Ascending aorta (tissue), 2 donors: ENCODE measurements at regions not wholly inside any gene's neighbourhood (a gene's known extent, or its start where the extent isn't known, plus 50 kb on each side); places are given as distances from the start of the nearest gene placed in this dataset.

Experiments used
- DNase-seq, 2 donors: peaks; one replicate each; pipeline ENCODE4 v3.0.0-alpha.2; 2019; ENCODE audit warnings: low spot score in 2 of 2
- H3K27ac ChIP-seq, 2 donors: fragments of 200-600 bp; sonication (generic); one replicate each; pipeline ENCODE4 v1.5.1; 2016 to 2017; ENCODE audit warnings: mild to moderate bottlenecking in 1 of 2
- H3K27me3 ChIP-seq: fragments of 200-600 bp; sonication (generic); one replicate; pipeline ENCODE4 v1.5.1; 2017
- H3K36me3 ChIP-seq, 2 donors: fragments of 200-600 bp; sonication (generic); one replicate each; pipeline ENCODE4 v1.5.1; 2016
- H3K4me1 ChIP-seq, 2 donors: fragments of 200-600 bp; sonication (generic); one replicate each; pipeline ENCODE4 v1.5.1; 2016 to 2017; ENCODE audit warnings: mild to moderate bottlenecking in 1 of 2
- H3K4me3 ChIP-seq, 2 donors: fragments of 200-600 bp; sonication (generic); one replicate each; pipeline ENCODE4 v1.5.1; 2016 to 2017; ENCODE audit warnings: mild to moderate bottlenecking in 1 of 2
- H3K9me3 ChIP-seq, 2 donors: fragments of 200-600 bp; sonication (generic); one replicate each; pipeline ENCODE4 v1.5.1; 2016
- CTCF ChIP-seq, 3 experiments: fragments of 200-600 bp in 2 of 3; fragments of 450-650 bp in 1 of 3; sonication (generic) in 2 of 3; IDR thresholded peaks; one replicate each; pipeline ENCODE4 v1.5.1; 2016 to 2019; ENCODE audit warnings: antibody characterized with exemption in 3 of 3, mild to moderate bottlenecking in 1 of 3, moderate library complexity in 1 of 3
- intact Hi-C: fragments of 100-400 bp; cut with DNase I; formaldehyde crosslinking; loops from one replicate; pipeline ENCODE4 v1.15.1; 2023

- no peak for DNase-seq
- Histone ChIP-seq H3K4me1 (no peaks in the 10 kb centered on the region), H3K27me3 (no peaks in the 10 kb centered on the region), H3K27ac (no peak overlapping the region), H3K4me3 (no peak overlapping the region), H3K9me3 (no peaks in the 10 kb centered on the region), H3K36me3 (no peaks in the 10 kb centered on the region)
- intact Hi-C loops, result no loop called here
- TF ChIP-seq CTCF (IDR thresholded peaks at IDR 0.05), result no peak
These were observed 175.3 kb upstream of the AGR3 start for GRCh38 chr7:17057143-17057509.

GRCh38 chr7:17058568-17058967 is 176.8 kb upstream of the AGR3 start:
- H3K4me1 ChIP-seq, result no peaks in the 10 kb centered on the region
- no peaks in the 10 kb centered on the region for H3K36me3 ChIP-seq
- H3K4me3 ChIP-seq, result no peak overlapping the region
- H3K27me3 ChIP-seq, result no peaks in the 10 kb centered on the region
- intact Hi-C loops, result no loop called here
- H3K9me3 ChIP-seq, result no peaks in the 10 kb centered on the region
- no peak overlapping the region for H3K27ac ChIP-seq
- no peak for TF ChIP-seq CTCF (IDR thresholded peaks at IDR 0.05)
- DNase-seq, result no peak

GRCh38 chr7:17060051-17060450 is 178.3 kb upstream of the AGR3 start:
- no peak overlapping the region for H3K4me3 ChIP-seq
- DNase-seq, result no peak
- intact Hi-C loops, result no loop called here
- H3K4me1 ChIP-seq, result no peaks in the 10 kb centered on the region
- H3K27ac ChIP-seq, result no peak overlapping the region
- no peaks in the 10 kb centered on the region for H3K27me3 ChIP-seq
- H3K36me3 ChIP-seq, result no peaks in the 10 kb centered on the region
- TF ChIP-seq CTCF (IDR thresholded peaks at IDR 0.05), result no peak
- no peaks in the 10 kb centered on the region for H3K9me3 ChIP-seq

DNA sequence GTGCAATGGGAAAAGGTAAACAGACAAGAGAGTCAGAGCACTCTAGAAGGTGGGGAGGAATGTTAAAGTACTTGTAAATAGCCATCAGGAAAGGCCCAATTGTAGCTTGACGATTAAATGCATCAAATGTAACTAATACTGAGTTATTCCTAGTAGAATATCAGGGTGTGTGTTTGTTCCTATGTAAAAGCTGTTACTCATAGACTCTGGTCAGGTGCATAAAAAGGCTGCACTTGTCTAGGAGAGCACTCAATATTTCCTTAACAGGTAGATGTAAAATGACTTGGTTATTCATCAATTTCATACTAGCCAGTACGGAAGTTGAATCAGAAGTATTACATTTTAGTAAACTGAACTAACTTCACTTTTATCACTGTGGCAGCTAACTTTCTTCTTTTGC is 179.7 kb upstream of the AGR3 start:
- intact Hi-C loops, result no loop called here
- Histone ChIP-seq H3K9me3 (no peaks in the 10 kb centered on the region), H3K4me1 (no peaks in the 10 kb centered on the region), H3K36me3 (no peaks in the 10 kb centered on the region), H3K27me3 (no peaks in the 10 kb centered on the region), H3K4me3 (no peak overlapping the region), H3K27ac (no peak overlapping the region)
- no peak for TF ChIP-seq CTCF (IDR thresholded peaks at IDR 0.05)
- DNase-seq, result no peak

DNA sequence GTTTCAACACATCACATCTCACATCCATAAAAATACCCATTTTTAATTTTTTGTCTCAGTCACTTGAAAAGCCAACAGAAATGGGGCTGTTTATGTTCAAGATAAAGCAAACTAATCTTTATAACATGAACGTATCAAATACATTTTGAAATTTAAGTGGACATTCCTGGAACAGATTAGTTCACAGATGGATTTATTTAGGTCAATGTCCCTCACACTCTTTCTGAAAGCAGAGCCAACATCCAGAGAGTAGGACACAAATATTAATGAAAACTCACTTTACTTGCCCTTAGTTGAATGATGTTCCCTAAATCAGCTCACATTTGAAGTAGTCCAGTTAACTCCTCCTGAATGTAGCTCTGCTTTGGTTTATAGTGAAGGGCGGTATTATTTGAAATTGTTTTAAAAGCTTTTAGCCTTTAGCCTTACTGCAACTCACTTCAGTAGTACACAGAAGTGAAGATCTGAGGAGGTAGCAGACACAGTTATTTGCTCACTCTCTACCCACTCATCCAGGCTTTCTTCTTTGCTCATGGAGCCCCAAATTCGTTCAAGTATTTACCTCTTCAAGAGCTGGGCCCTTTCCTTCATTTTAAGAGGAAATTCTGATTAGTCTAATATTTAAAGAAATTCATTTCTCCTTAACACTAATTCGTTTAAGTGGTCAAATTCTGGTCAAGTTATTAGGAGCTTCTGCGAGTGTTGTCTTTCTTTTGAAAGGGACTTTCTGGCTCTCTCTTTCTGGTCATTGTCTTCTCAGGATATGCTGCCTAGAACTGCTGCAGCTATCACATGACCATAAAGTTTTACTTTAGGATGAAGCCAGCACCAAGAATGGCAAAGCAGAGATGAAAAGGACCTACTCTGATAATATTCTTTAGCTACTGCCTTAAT is 180.6 kb upstream of the AGR3 start:
- no peaks in the 10 kb centered on the region for H3K27me3 ChIP-seq
- H3K9me3 ChIP-seq, result no peaks in the 10 kb centered on the region
- no peak for TF ChIP-seq CTCF (IDR thresholded peaks at IDR 0.05)
- no peaks in the 10 kb centered on the region for H3K36me3 ChIP-seq
- intact Hi-C loops, result no loop called here
- H3K27ac ChIP-seq, result no peak overlapping the region
- no peaks in the 10 kb centered on the region for H3K4me1 ChIP-seq
- DNase-seq, result no peak
- H3K4me3 ChIP-seq, result no peak overlapping the region

DNA sequence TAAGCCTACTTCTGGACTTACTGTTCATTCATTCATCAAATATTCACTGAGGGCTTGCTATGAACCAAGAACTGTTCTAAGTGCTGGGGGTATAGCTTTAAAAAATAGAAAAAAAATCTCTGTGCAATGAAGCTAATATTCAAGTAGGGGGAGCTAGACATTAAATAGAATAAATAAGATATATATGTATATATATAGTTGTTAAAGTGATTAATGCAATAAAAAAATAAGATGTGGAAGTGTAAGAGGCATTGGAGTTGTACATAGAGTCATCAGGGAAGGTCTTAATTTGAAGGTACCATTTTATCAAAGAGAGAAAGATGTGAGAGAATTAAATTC is 181.2 kb upstream of the AGR3 start:
- Histone ChIP-seq H3K4me3 (no peak overlapping the region), H3K4me1 (no peaks in the 10 kb centered on the region), H3K36me3 (no peaks in the 10 kb centered on the region), H3K27ac (no peak overlapping the region), H3K9me3 (no peaks in the 10 kb centered on the region), H3K27me3 (no peaks in the 10 kb centered on the region)
- intact Hi-C loops, result no loop called here
- no peak for DNase-seq
- TF ChIP-seq CTCF (IDR thresholded peaks at IDR 0.05), result peak in 1 of 3 experiments; percentile 18
